Right lobe of liver (tissue), 4 donors: ENCODE measurements at regions not wholly inside any gene's neighbourhood (a gene's known extent, or its start where the extent isn't known, plus 50 kb on each side); places are given as distances from the start of the nearest gene placed in this dataset.

ENCODE experiments used
- CTCF ChIP-seq, 4 donors: fragments of 200-600 bp in 3 of 4; fragments of 450-650 bp in 1 of 4; IDR thresholded peaks; one replicate each; pipeline versions ENCODE4 v1.5.1 to v1.8.0; 2016 to 2022; ENCODE audit warnings: antibody characterized with exemption in 4 of 4, mild to moderate bottlenecking in 2 of 4
- POLR2A ChIP-seq: fragments of 450-650 bp; IDR thresholded peaks from one replicate; pipeline ENCODE4 v1.6.1; 2017; ENCODE audit warnings: antibody characterized with exemption, mild to moderate bottlenecking
- donor health status: DM: no; HTN: no; CAD: no.
- donor health status: DM: no; HTN: no; CAD: no.
- donor health status: DM: no; HTN: yes; CAD: no.

- TF ChIP-seq CTCF (IDR thresholded peaks at IDR 0.05) (no peak), POLR2A (no peak)
These were observed 131.3 kb downstream of the RTL3 start for GRCh38 chrX:78527818-78528217.
